ENCODE measurements at regions not wholly inside any gene's neighbourhood (a gene's known extent, or its start where the extent isn't known, plus 50 kb on each side); places are given as distances from the start of the nearest gene placed in this dataset.
A peak's percentile ranks its signal among the peaks of the same experiment; 100 is the strongest.

DNA sequence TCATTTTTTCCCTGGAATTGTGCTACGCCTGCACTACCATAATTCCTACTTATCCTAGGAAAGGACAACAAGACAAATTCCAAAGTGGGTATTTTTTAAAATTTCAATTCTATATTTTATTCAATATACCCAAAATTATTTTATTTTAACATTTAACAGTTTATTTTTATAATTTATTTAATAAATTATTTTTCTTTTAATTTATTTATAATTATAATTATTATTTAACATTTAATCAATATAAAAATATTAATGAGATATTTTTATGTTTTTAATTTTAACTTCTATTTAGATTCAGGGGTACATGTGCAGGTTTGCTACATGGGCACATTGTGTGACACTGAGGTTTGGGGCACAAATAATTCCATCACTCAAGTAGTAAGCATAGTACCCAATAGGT is 65.6 kb upstream of the VSTM2A start:
- H3K27ac Mint-ChIP-seq = no peak overlapping the region
- TF ChIP-seq, protein P1, sequence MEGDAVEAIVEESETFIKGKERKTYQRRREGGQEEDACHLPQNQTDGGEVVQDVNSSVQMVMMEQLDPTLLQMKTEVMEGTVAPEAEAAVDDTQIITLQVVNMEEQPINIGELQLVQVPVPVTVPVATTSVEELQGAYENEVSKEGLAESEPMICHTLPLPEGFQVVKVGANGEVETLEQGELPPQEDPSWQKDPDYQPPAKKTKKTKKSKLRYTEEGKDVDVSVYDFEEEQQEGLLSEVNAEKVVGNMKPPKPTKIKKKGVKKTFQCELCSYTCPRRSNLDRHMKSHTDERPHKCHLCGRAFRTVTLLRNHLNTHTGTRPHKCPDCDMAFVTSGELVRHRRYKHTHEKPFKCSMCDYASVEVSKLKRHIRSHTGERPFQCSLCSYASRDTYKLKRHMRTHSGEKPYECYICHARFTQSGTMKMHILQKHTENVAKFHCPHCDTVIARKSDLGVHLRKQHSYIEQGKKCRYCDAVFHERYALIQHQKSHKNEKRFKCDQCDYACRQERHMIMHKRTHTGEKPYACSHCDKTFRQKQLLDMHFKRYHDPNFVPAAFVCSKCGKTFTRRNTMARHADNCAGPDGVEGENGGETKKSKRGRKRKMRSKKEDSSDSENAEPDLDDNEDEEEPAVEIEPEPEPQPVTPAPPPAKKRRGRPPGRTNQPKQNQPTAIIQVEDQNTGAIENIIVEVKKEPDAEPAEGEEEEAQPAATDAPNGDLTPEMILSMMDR (IDR thresholded peaks at IDR 0.05) = no peak
- H3K36me3 Mint-ChIP-seq (ENCODE audit: low read depth) = no peaks in the 10 kb centered on the region
- intact Hi-C loops (cut with micrococcal nuclease) = no loop called here
- H3K9me3 Mint-ChIP-seq = peaks cover 7% of the 10 kb centered on the region
- DNase-seq (no peak), ATAC-seq (no peak)
- ChIA-PET CTCF (no interaction called here), POLR2A (no interaction called here)
- H3K4me1 Mint-ChIP-seq (ENCODE audit: low read depth) = no peaks in the 10 kb centered on the region
- H3K27me3 Mint-ChIP-seq = no peaks in the 10 kb centered on the region
- H3K4me3 Mint-ChIP-seq = no peak overlapping the region

DNA sequence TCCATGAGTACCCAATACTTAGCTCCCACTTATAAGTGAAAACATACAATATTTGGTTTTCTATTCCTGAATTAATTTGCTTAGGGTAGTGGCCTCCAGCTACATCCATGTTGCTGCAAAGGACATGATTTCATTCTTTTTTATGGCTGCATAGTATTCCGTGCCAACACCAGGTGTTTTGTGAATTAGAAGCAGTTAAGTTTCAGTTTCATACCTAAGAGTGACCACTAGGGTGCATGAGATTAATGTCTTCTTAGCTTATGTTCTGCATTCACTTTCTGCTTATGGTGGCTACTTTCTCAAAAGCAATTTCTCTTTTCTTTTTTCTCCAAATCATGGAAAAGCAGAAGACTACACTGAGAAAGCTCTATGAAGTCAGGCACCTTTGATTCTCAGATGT is 65.1 kb upstream of the VSTM2A start:
- H3K27ac Mint-ChIP-seq = no peak overlapping the region
- ChIA-PET POLR2A (interaction anchor here (0.6 kb wide), 1 partner anchor 974 kb away, joined by 3 read pairs; no protein-coding TSS in a partner anchor), CTCF (no interaction called here)
- no peaks in the 10 kb centered on the region for H3K27me3 Mint-ChIP-seq
- no peak for ATAC-seq
- TF ChIP-seq, protein P1 (IDR thresholded peaks at IDR 0.05) = peak; percentile 9
- no peak for DNase-seq
- intact Hi-C loops (cut with micrococcal nuclease) = no loop called here
- H3K36me3 Mint-ChIP-seq (ENCODE audit: low read depth) = no peaks in the 10 kb centered on the region
- H3K4me3 Mint-ChIP-seq = no peak overlapping the region
- peaks cover 8% of the 10 kb centered on the region for H3K9me3 Mint-ChIP-seq
- no peaks in the 10 kb centered on the region for H3K4me1 Mint-ChIP-seq (ENCODE audit: low read depth)

DNA sequence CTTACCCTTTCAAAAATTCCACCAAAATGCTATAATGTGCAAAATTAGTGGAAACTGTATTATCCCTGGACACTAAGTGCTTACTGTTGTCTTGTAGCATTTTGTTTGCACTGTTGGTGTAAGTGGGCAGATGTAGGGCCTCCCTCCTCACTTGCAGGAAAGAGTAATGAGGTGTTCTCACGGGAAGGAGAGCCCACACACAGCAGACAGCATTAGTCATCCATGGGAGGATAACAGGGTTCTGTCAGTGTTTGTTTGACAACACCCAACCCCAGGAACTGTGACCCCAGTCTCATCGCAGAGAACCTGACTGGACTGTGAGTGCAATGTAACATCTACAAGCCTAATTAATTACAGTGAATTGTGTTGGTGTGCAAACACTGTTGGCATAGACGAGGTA is 58.7 kb upstream of the VSTM2A start:
- intact Hi-C loops (cut with micrococcal nuclease) = no loop called here
- DNase-seq (no peak), ATAC-seq (no peak)
- Mint-ChIP-seq H3K27ac (no peak overlapping the region), H3K4me1 (ENCODE audit: low read depth) (no peaks in the 10 kb centered on the region), H3K4me3 (no peak overlapping the region), H3K9me3 (peaks cover 5% of the 10 kb centered on the region), H3K36me3 (ENCODE audit: low read depth) (no peaks in the 10 kb centered on the region), H3K27me3 (no peaks in the 10 kb centered on the region)
- TF ChIP-seq, protein P1 (IDR thresholded peaks at IDR 0.05) = no peak
- CTCF ChIA-PET = no interaction called here
- POLR2A ChIA-PET = no interaction called here

DNA sequence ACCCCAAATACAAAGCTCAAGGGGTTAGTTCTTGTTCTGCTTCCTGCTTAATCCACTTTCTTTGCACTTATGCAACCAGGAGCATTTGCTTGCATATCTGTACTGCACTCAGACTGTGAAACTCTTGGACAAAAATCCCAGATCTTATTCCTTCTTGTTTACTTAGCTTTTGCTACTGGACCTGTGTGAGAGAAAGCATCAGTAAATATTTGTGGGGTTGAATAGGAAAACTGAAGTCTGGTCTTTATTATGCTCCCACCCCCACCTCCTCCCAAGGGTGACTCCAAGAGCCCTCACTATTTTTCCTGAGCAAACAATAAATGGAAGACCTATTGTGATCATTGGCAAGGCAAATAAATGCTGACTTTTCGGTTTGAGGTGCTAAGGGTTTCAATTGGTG is 57.1 kb upstream of the VSTM2A start:
- CTCF ChIA-PET = no interaction called here
- POLR2A ChIA-PET = no interaction called here
- no peaks in the 10 kb centered on the region for H3K4me1 Mint-ChIP-seq (ENCODE audit: low read depth)
- intact Hi-C loops (cut with micrococcal nuclease) = no loop called here
- ATAC-seq = no peak
- H3K27me3 Mint-ChIP-seq = no peaks in the 10 kb centered on the region
- H3K9me3 Mint-ChIP-seq = peaks cover 8% of the 10 kb centered on the region
- no peak overlapping the region for H3K27ac Mint-ChIP-seq
- DNase-seq = no peak
- no peak overlapping the region for H3K4me3 Mint-ChIP-seq
- TF ChIP-seq, protein P1 (IDR thresholded peaks at IDR 0.05) = no peak
- no peaks in the 10 kb centered on the region for H3K36me3 Mint-ChIP-seq (ENCODE audit: low read depth)

Data from activated CD8-positive, alpha-beta T cell treated with anti-CD3 and anti-CD28 coated beads for 36 hours (primary cell).